Gastroesophageal sphincter (tissue), 3 donors: ENCODE measurements at regions not wholly inside any gene's neighbourhood (a gene's known extent, or its start where the extent isn't known, plus 50 kb on each side); places are given as distances from the start of the nearest gene placed in this dataset.

Experiments
- POLR2A ChIP-seq, 2 donors: fragments of 450-650 bp; IDR thresholded peaks; one replicate each; pipeline ENCODE4 v1.6.1; 2017; ENCODE audit warnings: antibody characterized with exemption in 2 of 2, mild to moderate bottlenecking in 2 of 2, moderate library complexity in 1 of 2
- POLR2AphosphoS5 ChIP-seq: sonication (generic); formaldehyde crosslinking; IDR thresholded peaks from one replicate; pipeline ENCODE4 v1.6.1; 2017; ENCODE audit warnings: antibody characterized with exemption
- TF ChIP-seq, protein P1 (sequence below), 4 experiments: fragments of 200-600 bp in 2 of 4; fragments of 450-650 bp in 2 of 4; sonication (generic) in 1 of 4; IDR thresholded peaks; one replicate each; pipeline ENCODE4 v1.5.1; 2017 to 2019; ENCODE audit warnings: antibody characterized with exemption in 4 of 4, mild to moderate bottlenecking in 2 of 4, moderate library complexity in 2 of 4

- TF ChIP-seq, protein P1, sequence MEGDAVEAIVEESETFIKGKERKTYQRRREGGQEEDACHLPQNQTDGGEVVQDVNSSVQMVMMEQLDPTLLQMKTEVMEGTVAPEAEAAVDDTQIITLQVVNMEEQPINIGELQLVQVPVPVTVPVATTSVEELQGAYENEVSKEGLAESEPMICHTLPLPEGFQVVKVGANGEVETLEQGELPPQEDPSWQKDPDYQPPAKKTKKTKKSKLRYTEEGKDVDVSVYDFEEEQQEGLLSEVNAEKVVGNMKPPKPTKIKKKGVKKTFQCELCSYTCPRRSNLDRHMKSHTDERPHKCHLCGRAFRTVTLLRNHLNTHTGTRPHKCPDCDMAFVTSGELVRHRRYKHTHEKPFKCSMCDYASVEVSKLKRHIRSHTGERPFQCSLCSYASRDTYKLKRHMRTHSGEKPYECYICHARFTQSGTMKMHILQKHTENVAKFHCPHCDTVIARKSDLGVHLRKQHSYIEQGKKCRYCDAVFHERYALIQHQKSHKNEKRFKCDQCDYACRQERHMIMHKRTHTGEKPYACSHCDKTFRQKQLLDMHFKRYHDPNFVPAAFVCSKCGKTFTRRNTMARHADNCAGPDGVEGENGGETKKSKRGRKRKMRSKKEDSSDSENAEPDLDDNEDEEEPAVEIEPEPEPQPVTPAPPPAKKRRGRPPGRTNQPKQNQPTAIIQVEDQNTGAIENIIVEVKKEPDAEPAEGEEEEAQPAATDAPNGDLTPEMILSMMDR (IDR thresholded peaks at IDR 0.05): no peak
- TF ChIP-seq POLR2AphosphoS5 (no peak), POLR2A (IDR thresholded peaks at IDR 0.05) (no peak)
These were observed 53.4 kb upstream of the PTGFR start for GRCh38 chr1:78437396-78437795.
